ENCODE measurements at regions not wholly inside any gene's neighbourhood (a gene's known extent, or its start where the extent isn't known, plus 50 kb on each side); places are given as distances from the start of the nearest gene placed in this dataset.

- TF ChIP-seq POLR2A (IDR thresholded peaks at IDR 0.05) = no peak
- no peak for TF ChIP-seq CTCF (IDR thresholded peaks at IDR 0.05)
Observed at GRCh38 chr1:221923929-221924598, 182.2 kb upstream of the DUSP10 start.

Measured in prostate gland (tissue), 2 donors.